Upper lobe of left lung (tissue), 4 donors: ENCODE measurements at regions not wholly inside any gene's neighbourhood (a gene's known extent, or its start where the extent isn't known, plus 50 kb on each side); places are given as distances from the start of the nearest gene placed in this dataset.

ENCODE experiments used
- CTCF ChIP-seq, 6 experiments: fragments of 450-650 bp in 4 of 6; fragments of 200-600 bp in 2 of 6; sonication (generic) in 2 of 6; IDR thresholded peaks; one replicate each; pipeline ENCODE4 v1.5.1; 2016 to 2019; ENCODE audit warnings: antibody characterized with exemption in 6 of 6
- EP300 ChIP-seq, 4 donors: sonication (generic); formaldehyde crosslinking; IDR thresholded peaks; one replicate each; pipeline ENCODE4 v1.5.1; 2017; ENCODE audit warnings: antibody characterized with exemption in 4 of 4, control low read depth in 2 of 4
- POLR2AphosphoS5 ChIP-seq, 2 donors: sonication (generic); formaldehyde crosslinking; IDR thresholded peaks; one replicate each; pipeline ENCODE4 v1.5.1; 2017; ENCODE audit warnings: antibody characterized with exemption in 2 of 2

- TF ChIP-seq CTCF (IDR thresholded peaks at IDR 0.05), result no peak
- TF ChIP-seq EP300 (IDR thresholded peaks at IDR 0.05), result peak in 1 of 4 donors; percentile 35
- TF ChIP-seq POLR2AphosphoS5 (IDR thresholded peaks at IDR 0.05), result no peak
These were observed 157.7 kb downstream of the RPLP1 start for GRCh38 chr15:69610277-69610676.
